AG10803 (cell line): ENCODE measurements at regions not wholly inside any gene's neighbourhood (a gene's known extent, or its start where the extent isn't known, plus 50 kb on each side); places are given as distances from the start of the nearest gene placed in this dataset.
"Not testable (repeated sequence)": the region's sequence is repeated elsewhere in the genome, so short reads cannot be mapped to it uniquely, and the experiment has no call there.

Source experiments
- DNase-seq: peaks from one replicate; pipeline ENCODE4 v3.0.0; 2010; ENCODE audit warnings: low read depth
- H3K4me3 ChIP-seq: 2 replicates; pipeline ENCODE4 v1.5.1; 2011; ENCODE audit warnings: mild to moderate bottlenecking, low read length, control low read depth
- CTCF ChIP-seq: conservative IDR thresholded peaks from 2 replicates; pipeline ENCODE4 v1.5.1; 2011; ENCODE audit warnings: mild to moderate bottlenecking, low read length, control low read depth, inconsistent platforms

DNA sequence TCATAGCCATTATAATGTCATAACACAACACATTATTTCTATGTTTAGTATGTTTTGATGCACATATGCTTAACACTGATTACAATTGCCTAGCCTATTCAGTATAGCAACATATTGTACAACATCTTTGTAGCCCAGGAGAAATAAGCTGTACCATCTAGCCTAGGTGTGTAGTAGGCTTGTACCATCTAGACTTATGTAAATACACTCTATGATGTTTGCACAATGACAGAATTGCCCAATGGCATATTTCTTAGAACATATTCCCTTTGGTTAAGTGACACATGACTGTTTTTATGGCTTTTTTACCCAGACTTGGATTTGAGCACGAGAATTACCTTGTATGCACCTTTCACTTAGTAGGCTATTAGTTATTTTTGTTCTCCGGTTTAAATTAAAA, 64.5 kb upstream of the HIVEP1 start:
- TF ChIP-seq CTCF: no peak
- H3K4me3 ChIP-seq: no peak overlapping the region
- DNase-seq: no peak

GRCh38 chr6:11947063-11947462, 65.0 kb upstream of the HIVEP1 start:
- H3K4me3 ChIP-seq: no peak overlapping the region
- no peak for DNase-seq
- 0 out of 2 replicates have a peak, but pooled peaks have one; percentile 20 for TF ChIP-seq CTCF

DNA sequence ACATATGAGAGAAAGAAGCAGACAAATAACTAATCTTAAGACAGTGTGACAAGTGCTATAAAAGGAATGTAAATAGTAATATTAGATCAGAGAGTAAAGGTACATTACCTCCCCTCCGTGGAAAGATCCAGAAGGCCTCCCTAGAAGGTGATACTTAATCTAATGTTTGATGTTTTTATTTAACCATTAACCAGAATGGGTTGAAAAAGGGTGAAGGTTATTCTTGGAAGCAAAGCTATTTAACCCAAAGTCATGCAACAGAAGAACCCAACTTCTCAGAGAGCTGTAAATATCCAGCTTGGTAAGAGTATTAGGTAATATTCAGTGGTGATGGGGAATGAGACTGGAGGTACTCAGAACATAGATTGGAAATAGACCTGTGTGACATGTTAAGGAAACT, 68.0 kb upstream of the HIVEP1 start:
- no peak for DNase-seq
- no peak for TF ChIP-seq CTCF
- H3K4me3 ChIP-seq: no peak overlapping the region

GRCh38 chr6:11943060-11943459, 69.1 kb upstream of the HIVEP1 start:
- no peak for DNase-seq
- no peak overlapping the region for H3K4me3 ChIP-seq
- no peak for TF ChIP-seq CTCF

GRCh38 chr6:11942185-11942864, 69.8 kb upstream of the HIVEP1 start:
- no peak for DNase-seq
- TF ChIP-seq CTCF: no peak
- no peak overlapping the region for H3K4me3 ChIP-seq

DNA sequence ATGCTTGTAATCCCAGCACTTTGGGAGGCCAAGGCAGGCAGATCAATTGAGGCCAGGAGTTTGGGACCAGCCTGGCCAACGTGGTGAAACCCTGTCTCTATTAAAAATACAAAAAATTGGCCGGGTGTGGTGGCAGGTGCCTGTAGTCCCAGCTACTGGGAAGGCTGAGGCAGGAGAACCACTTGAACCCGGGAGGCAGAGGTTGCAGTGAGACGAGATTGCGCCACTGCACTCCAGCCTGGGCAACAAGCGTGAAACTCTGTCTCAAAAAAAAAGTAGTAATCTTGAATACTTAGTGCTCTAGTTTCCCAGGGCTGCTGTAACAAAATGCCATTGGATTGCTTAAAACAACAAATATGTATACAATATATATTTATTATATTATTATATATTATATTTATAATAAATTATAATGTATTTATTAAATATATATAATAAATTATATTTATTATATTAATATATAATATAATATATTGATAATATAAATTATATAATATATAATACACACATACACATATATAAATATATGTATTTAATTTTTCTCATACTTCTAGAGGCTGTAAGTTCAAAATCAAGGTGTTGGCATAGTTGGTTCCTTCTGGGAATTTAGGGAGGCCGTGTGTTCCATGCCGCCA, 71.5 kb upstream of the HIVEP1 start:
- not testable (repeated sequence) for H3K4me3 ChIP-seq, DNase-seq

DNA sequence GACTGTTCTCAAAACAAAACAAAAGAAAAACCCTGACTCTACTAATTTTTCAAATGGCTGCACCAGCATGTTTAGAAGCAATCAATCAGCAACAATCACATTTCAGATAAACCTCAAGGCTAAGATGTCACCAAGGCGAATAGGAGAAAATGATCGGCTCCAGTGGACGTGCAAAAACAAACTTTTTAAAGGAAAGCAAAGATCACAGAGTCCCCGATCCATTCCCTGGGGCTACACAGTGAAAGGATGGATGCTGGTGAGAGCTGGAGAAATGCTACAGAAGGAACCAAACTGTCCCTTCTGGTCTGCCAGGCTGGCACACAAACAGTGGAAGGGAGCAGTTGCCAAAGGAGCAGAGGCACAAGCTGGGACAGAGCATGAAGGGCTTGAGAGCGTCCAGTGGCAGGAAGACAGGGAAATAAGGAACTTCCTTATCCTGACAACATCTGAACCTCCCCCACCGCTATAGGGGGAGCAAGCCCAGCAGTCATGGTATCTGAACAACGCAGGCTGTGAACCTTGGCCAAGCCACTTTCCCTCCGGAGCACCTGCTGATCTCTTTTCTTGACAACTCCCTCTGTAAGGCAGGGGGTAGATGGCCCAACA, 73.7 kb upstream of the HIVEP1 start:
- TF ChIP-seq CTCF: no peak
- no peak for DNase-seq
- H3K4me3 ChIP-seq: no peak overlapping the region
